ENCODE measurements at regions not wholly inside any gene's neighbourhood (a gene's known extent, or its start where the extent isn't known, plus 50 kb on each side); places are given as distances from the start of the nearest gene placed in this dataset.

DNA sequence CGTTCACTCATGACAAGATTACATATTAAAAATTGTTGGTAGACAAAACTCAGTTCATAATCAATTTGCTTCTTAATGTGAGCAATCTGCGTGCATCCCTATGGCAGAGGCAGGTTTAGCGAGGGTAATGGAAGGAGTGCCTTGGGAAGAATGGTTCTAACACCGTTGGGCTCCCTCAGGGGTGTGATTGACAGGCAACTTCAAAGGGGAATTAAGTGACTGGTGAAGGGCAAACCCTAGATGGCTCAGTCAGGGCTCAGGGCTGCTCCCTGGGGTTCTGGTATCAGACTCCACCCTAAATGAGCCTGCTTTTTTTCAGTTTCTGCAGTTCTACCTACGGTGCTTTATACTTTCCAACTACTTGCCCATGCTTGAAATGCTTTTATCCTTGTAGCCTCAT is 419.5 kb upstream of the CELF4 start:
- no peak for DNase-seq

DNA sequence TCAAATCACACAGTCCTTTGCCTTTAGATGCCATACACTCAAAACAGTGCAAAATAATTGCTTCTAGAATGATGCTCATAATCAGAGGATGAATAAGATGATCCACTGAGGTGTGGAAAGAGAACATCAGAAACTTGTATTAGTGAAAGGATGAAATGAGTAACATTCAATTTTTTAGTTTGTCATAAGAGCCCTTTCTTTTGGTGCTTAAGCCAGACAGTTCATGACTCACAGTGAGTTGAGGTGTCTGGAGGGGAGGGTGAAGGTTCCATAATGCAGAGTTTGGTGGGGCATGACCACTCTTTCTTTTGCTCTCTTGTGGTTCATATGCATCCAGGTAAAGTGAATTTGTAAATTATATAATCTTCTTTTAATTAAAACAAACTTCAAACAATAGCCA is 415.0 kb upstream of the CELF4 start:
- DNase-seq, result no peak

DNA sequence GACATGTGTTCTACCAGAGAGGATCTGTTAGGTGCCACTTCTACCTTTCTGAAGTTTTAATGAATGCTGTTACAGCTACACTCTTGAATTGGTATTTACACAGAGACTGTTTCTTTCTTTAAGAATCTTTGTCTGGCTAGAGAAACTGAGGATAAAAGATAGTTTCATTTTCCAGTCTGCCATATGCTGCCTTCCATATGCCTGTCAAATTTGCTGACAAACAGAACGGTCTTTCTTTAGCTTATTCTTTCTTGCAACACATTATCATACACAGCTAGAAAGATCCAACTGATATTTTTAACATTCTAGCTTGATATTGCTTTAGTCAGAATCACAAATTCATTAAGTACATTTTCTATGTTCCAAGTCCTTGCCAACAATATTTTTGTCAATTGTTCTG is 409.8 kb upstream of the CELF4 start:
- no peak for DNase-seq

DNA sequence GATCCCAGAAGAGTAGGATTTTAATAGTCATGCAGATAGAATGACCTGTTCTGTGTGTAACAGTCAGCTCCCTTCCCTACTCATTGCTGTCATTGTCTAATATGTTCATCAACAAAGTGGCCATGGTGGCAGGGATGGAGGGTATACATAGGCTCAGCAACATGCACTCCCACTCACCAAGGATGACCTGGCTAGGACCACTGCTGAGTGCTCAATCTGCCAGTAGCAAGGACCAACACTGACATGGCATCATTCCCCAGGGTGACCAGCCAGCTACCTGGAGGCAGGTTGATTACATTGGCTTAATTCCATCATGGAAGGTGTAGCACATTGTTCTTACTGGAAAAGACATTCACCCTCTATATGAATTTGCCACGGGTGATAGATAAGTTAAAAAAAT is 401.7 kb upstream of the CELF4 start:
- no peak for DNase-seq

DNA sequence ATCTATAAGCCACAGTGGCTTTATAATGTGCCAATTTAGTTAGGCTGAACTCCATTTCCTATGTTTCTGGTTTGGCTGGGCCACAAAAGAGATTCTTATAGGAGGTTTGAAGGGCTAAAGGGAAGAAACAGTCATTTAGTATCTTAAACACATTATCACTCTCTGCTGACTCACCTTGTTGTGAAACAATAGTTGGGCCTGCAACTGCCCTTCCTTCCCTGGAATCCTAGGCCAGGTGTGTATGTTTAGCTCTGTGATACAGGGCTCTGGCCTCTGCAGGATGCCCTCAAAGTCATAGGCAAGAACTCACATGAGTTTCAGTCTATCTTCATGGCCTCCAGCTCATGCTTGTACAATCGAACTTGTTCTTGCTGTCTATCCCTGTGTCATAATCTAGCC is 400.0 kb upstream of the CELF4 start:
- DNase-seq, result no peak

DNA sequence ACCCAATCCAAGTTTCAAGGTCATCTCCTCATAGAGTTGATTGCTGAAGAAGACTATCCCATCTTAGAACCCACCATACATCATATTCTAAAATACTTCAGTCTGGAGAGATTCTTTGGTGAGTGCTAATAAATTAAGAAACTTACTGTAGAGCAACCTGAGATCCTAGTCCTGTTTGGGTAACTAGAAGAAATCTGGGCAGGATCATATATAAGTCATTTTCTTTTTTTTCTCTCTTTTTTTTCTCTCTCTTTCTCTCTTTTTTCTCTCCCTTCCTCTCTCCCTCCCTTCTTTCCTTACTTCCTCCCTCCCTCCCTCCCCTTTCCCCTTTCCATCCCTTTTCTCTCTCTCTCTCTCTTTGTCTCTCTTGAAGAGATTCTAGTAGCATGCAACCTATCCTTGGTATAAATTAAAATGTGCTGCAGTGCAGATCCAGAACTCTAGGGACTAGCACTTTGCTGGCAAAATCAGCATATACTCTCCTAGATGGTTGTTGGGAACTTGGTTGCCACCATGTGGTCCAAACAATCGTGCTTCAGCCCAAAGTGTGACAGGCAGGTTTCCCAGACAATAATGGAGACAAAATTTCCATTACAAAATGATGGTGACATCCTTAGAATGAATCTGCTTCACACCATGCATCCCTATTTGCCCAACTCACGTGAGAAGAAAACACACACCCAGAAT is 399.4 kb upstream of the CELF4 start:
- DNase-seq, result no peak

DNA sequence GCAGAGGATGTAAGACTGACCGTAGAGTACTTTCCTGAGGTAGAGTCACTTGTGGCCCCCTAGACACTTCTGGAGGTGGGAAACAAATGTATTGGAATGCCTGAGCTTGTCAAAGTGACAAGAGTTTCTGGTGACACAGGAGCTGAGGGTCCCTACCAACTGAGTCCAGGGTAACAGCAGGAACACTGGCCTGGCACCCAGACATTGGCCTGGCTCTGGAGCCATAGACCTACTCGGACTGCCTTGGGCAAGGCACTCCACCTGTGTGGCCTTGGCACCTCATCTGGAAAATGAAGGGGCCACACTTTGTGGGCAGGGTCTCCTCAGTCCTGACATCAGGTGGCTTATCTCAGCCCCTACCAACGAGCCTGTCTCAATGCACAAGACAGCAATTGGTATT is 398.2 kb upstream of the CELF4 start:
- no peak for DNase-seq

DNA sequence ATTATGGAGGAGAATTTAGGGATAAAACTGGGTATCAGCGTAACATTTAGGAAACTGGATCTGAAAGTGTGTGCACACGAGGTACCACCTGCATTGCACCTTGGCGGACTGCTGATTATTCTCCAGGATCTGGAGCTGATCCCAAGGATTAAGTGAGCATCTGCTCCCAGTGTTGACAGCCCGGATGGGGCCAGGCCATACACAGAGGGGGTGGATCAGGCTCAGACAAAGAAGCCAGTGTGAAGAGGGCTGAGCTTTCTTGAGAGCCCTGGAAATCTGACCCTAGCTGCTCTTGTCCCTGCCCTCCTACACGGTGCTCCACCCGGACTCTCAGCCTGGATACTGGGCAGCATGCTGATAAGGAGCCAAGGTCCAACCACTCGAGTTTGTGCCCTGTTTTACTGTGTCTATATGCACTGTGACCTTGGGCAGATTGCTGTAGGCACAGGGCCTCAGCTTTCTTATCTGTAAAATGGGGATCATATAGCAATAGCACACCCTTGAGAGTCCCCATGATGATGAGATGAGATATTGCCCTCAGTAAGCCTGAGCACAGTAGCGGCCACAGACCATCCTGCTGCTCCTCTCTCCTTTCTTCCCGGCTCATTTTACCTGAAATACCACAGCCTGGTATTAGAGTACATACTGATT is 396.8 kb upstream of the CELF4 start:
- no peak for DNase-seq

DNA sequence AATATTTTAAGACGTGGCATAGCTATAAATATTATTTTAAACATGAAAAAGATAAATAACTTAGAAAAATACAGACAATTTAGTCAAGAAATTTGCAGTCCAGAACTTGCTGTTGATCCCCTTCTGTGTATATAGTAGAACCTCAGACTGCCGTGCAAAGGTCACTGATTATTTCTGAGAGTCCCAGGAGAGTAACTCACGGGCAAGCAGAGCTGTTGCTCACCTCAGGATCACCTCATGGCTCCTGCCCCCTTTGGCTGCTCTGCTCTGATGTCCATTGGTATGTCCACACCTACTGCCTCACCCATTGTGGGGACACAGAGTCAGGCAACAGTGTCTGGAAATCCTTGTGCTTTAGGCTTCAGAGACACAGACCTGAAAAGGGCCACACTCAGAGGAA is 392.9 kb upstream of the CELF4 start:
- DNase-seq, result no peak

DNA sequence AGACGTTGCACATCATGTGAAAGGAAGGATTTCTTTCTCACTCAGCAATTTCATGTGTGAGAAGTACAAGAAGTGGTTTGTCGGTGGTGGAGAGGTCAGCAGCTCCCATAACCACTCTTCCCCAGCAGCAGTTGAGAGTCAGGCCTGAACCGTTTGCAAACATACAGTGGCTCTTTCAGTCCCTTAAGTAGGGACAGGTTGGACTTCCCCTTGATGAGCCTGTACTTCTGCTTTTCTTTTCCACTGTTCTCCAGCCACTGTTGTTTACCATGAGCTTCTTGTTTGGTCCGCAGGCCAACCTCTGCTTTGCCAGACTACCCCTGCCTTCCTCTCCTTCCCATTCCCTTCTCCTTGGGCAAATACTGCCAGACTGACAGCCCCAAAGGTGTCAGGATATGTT is 391.3 kb upstream of the CELF4 start:
- no peak for DNase-seq

DNA sequence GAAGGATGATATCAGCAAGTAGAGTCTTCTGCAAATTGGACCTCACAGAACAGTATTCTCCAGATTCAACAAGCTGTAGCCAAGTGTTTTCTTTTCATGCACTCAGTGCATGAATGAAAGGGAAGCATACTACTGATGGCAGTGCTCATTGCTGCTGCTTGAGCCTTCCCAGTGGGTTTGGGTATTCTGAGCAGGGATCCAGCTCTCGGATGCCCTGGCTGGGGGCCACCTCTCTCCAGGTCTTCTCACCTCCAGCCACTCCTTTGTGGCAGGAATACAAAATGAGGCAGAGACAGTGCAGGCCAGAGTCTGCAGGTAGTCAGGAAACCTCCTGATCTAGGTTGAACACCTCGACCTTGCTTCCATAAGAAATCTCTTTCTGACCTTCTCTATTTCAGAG is 390.4 kb upstream of the CELF4 start:
- DNase-seq, result no peak

DNA sequence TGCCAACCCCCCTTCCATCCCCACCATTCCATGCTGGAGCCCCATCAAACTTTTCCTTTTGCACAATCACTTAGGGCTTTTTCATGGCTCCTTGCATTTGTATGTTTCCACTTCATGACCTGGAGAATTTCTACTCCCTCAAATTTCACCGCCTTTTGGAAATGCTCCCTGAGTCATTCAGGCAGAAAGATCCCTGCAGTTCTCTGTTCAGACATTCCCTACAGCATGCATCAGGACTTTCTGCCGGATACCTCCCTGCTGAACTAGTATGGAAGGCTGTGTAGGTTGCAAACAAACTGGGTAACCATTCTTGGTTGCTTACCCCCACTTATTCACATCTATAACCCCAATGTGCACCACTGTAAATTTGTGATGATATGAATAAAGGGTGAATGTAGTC is 389.6 kb upstream of the CELF4 start:
- DNase-seq, result no peak

DNA sequence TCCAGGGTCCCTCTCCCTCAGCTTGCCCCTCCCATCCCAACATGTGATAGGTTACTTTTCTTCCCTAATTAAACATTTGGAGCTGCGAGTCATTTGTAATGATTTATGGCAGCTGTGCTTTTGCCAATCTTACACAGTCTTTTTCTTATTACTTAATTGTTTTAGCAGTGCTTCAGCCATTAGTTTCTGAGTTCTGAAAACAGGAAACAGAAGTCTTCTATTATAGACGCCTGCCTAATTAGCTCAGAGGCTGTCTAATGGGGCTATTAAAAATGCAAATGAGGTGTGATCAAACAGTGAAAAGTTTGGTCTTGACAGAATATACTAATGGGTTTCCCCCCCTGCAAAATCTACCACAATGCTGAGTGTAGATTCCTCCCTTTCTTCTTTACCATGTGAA is 388.3 kb upstream of the CELF4 start:
- DNase-seq, result no peak

DNA sequence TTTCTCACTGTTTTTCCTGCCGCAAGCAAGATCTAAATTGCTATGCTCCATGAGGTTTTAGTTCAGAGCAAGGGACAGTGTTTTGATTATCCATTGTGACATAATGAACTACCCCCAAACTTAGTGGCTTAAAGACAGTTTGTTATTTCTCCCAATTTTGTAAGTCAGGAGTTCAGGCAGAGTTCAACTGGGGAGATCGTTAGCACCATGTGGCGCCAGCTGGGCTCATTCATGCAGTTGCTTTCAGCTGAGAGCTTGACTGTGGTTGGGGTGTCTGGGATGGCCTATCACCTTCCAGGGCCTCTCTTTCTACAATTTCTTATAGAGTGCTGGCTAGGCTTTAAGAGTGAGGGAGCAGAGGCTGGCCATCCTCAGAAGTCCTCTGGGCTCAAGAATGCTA is 382.9 kb upstream of the CELF4 start:
- no peak for DNase-seq

DNA sequence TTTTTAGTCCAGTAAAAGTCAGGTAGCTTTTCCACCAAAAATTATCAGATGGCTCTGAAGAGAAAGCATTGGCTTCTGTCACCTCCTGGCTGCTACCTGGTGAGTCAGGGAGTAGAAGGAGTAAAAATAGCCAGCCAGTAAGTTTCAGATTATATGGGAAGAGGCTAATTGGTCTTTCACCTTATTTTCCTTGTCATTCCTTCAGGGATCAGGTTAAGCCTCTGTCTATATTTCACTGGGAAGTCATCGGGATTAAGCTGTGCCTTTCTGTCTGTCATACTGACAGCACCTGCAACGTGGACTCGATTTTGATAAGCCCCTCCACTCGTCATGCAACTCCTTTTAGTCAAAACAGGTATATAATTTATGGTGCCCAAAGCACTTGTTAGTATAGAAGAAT is 380.7 kb upstream of the CELF4 start:
- no peak for DNase-seq

DNA sequence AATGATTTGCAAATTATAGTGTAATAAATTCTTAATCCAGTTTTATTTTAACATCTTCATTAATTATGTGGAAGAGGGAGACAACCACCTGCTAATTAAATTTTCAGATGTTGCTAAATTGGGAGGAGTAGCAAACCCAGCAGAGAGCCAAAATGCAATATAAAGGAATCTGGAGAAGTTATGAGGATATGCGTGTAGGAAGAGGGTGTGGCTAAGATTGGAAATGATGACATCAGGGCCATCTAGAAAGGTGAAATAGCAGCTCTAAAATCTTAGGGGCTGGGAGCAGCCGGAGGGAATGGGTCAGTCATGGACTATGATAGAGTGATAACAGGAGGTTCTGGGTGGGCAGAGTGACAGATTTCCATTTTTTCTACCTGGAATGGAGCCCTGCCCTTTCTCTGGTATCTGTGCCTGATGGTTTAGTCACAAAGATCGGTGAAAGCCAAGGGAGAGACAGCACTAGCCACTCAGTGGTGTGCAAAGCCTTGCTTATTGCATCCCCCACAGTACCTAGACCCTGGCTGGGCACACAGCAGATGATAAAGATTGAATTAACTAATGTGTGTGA is 379.2 kb upstream of the CELF4 start:
- DNase-seq, result no peak

DNA sequence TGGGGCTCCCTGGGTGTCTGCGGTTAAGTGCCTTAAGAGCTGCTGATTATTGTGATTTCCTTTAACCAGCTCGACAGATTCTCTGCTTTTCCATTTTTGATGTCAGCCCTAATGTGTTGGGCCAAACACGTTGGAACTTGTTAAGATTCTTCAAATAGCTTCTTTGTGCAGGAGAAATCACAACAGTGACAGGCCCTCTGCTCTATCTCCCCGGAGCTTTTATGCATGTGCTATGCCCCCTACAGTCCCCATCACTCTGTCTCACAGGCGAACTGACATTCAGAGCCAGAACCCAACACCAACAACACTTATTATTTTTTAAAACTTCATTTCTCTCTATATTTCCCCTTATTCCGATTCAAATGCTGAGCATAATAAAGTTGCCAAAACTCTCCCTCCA is 371.7 kb upstream of the CELF4 start:
- DNase-seq, result no peak

DNA sequence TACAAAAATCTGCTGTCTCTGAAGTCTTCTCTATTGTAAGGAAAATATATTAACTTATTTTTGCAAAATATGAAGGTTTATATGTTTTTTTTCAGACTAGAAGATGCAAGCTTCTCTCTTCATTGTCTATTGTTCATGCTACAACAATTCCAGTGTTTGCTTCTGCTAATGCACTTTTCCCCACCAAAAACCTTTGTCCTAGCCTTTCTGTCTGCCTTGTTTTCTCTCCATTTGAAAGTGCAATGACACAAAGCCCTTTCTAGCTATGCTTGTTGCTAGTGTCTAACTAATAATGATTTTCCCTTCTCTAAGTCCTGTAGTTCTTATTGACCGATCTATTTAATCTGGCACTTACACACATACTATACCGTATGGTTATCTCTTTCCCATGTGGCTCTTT is 369.5 kb upstream of the CELF4 start:
- no peak for DNase-seq

DNA sequence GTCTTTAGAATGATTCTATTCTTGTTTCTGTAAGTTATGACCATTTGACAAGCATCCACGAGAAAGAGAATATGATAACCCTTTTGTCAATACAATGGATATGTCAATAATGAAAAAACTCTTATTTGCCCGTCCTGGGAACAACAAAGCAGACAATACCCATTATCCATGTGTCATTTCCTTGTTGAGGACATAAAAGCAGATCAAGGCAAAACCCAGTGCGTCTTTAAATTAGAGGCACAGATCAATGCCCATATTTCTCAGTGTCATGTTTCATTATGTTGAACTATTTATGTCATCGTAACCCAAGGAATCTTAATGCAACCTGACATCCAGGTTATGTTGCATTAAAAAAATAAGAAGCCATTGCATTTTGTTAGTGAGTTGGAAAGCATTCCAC is 365.0 kb upstream of the CELF4 start:
- no peak for DNase-seq

DNA sequence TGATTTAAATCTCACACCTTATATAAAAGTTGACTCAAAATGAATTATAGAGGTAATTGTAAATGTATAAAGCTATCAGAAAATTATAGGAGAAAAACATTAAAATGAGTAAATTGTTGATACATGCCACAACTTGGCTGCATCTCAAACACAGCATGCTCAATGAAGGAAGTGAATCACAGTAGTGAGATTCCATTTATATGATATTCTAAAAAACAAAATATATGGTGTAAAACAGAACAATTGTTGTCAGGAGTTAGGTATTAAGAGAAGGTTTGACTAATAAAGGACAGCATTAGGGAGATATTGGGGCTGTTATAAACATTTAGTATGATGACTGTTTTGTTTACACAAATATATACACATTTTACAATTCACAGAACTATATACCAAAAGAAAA is 356.6 kb upstream of the CELF4 start:
- DNase-seq, result no peak

DNA sequence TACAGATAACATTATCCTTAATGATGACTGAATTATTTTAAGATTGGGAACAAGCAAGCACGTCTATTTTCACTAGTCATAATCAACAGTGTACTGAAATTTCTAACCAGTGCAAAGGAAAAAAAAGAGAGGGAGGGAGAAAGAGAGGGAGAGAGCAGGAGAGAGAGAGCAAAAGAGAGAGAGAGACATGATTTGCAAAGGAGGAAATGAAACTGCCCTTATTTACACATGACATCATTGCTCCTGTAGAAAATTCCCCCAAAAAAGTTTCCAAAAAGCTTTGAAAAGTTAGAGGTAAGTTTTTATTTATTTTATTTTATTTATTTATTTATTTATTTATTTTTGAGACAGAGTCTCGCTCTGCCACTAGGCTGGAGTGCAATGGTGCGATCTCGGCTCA is 355.3 kb upstream of the CELF4 start:
- DNase-seq, result no peak

DNA sequence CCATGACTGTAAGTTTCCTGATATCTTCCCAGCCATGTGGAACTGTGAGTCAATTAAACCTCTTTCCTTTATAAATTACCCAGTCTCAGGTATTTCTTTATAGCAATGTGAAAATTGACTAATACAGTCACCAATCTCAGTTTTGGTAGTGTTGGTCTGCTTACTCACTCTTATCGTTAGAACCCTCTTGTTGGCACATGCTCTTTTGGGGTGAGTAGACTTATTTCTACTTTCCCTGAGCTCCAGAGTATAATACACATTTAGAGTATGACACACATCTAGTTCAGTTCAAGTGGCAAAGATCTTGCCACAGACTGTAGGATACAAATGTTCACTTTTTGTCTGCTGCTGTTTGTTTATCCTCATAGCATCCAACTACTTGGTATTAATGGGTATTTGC is 347.5 kb upstream of the CELF4 start:
- DNase-seq, result no peak

DNA sequence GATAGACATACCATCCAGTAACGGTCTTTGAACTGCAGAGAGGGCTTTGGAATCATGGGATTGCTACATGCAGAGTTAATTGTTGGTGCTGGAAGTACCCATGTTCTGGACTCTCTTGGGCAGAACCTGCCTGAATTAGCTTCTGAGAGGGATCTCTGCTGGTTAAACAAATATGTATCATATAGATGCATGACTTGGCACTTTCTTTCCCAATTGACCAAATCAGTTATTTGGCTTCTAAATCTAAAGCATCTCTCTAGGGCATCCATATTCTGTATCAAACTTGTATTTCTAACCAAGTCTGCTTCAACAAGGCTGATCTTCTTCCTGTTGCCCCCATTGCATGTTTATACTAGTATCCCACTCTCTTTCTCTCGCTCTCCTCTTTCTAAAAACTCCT is 336.7 kb upstream of the CELF4 start:
- DNase-seq, result no peak

DNA sequence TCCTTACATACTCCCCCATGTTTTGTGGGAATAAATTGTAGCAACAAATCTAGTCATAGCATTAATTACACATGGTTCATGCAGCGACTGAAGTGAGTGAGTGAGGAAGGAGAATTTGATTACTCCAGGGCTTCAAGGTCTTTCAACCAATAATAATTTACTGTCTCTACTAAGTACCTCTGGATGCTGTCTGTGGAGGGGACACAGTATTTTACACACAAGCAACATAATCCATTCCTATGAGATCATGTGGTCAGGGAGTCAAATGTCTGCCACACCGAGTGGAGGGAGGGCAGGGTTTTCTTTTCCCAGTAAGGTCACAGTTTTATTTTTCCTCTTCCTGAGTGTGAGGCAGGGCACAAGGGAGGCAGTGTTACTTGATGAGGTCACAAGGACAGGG is 334.7 kb upstream of the CELF4 start:
- no peak for DNase-seq

DNA sequence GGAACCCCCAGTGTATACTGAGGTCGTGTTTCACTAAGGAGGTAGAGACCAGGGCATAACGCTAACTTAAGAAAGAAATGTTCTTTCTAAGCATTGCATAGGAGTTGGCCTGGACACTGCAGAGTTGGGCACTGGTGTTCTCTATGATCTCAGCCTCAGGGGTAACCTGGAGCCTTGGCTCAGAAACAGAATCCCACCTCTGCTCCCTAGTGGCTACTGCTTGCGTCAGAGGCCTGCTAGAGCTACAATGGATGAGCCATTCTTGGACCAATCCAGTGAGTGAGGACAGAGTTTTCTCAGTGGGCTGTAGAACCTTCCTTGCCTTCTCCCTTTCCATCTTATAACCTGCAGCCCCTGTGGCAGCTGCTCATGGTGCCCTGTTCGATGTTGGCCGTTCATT is 324.4 kb upstream of the CELF4 start:
- DNase-seq, result no peak
